RPMI7951 (cell line): ENCODE measurements at regions not wholly inside any gene's neighbourhood (a gene's known extent, or its start where the extent isn't known, plus 50 kb on each side); places are given as distances from the start of the nearest gene placed in this dataset.
A peak's percentile ranks its signal among the peaks of the same experiment; 100 is the strongest.

Experiments used
- DNase-seq: peaks from one replicate; pipeline ENCODE4 v3.0.0-alpha.2; 2012; ENCODE audit warnings: low read depth

DNA sequence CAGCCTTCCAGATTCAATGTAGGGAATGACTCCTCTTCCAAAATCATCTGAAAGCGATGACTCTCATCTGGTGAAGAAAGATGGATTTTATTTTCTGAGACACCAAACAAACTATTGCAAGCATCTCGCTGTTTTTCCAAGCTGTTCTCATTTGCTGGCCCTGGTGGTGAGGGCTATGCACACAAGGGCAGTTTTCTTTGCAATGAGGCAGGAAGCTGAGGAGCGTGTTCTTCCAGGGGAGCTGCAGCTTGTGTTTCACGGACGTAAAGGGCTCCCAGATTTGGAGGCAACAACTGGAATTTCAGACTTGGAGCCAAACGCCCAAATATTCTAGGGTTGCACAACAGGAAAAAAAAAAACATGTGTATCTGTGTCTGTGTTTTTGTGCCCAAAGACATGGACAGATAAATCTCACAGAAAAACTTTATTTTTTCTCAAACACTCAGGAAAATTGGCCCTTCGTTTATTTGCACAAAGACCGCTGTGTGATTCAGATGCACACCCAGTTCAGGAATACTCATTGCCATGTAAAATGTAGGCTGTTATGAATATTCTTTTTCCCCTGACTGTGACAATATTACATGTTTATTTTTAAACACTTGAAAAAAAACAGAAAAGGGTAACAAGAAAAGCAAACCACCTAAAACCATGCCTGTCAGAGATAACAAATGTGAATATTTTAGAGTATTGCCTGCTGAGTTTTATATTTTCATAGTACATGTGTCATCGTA lies 151.3 kb downstream of the GAS1 start:
- peak; percentile 2 for DNase-seq

DNA sequence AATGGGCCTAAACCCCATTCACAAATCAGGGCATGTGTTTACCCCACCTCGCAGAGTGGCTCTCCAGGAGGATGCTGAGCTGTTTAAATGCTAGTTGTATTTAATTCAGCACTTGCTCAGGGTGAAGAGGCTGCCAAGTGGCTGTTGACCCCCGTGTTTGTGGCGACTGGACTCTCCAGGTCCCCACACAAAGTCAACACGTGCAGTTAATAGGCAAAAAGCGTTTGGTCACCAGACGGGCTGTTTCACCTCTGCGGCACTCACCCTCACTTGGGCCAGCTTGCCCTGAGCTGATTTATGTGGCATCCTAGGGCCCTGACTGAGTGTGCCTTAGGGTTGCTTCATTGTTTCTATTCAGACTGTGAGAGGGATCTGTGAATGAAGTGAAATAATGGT lies 152.3 kb downstream of the GAS1 start:
- DNase-seq = no peak

DNA sequence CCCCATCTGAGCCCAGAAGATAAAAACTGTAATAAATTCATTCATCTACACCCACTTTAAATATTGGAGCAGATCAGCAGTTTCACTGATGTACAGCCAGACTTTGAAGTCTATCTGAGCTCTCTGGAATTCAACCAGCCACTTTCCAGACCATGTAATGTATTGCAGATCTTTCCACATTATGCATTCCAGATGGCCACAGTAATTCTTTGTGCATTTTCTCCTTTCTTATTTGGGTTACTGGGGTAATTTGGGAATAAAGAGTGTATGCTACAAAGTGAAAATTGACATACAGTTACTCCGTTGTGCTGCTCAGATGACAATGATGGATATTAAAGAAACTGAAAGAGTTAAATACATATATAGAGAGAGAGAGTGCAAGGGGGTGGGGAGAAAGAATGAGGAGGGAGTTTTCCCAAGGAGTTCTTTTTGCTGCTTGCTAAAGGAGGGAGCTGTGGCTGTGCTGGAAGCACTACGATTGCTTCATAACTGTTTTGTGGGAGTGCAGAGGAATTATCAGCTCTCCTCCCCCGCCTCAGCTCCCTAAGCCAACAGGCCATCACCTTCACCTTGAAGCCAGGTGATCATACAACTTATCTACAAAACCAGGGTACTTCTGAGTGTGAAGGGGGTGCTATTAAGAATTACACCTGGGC lies 152.8 kb downstream of the GAS1 start:
- DNase-seq = peak; percentile 41

DNA sequence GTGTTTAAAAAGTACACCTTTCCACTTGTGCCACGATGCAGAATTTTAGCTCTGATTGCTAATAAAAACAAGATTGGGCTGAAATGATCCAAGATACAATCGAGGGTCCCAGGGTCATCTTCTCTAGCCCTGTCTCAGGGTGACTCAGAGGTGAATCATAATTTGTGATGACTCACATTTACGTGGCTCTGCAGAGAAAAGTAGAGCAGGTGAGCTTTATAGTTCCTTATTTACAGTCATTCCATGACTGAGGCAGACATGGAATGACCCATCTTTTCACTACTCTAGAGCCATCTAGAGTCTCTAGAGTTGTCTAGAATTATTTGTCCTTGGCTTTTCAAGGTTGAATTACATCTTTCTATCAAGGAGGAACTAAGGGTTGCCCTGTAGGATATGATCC lies 155.2 kb downstream of the GAS1 start:
- DNase-seq = peak; percentile 26

DNA sequence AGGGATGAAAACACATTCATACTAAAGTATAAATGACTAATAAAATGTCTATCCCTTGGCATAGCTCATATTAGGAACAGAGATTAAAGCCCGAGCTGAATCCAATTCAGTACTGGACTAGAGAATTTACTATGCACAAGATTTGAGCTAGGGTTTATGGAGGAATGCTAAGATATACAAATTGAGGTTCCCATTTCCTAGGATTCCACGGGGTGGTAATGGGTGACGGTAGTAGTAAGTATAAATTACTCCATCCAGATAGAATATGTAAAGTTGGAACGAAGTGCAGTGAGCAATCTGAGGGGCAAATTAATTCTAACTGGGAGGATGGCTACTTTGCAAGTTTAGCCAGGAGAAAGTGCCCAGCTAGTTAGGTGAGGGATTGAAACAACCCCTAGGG lies 156.5 kb downstream of the GAS1 start:
- DNase-seq = no peak

DNA sequence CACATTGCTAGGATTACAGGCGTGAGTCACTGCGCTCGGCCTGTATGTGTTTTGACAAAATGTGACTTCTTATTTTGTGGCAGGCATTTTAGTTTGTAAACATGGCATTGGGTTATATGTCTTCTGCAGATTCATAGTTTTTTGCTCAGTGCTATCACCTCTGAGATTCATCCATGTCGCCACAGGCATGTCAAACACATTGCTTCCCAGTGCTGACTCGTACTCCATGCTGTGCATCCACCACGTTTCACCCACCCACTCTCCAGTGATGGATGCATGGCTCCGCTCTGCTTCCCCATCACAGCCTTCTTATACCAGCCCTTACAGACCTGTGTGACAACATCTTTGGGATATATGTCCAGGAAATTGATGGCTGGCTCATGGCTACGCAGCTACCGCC lies 158.8 kb downstream of the GAS1 start:
- no peak for DNase-seq

DNA sequence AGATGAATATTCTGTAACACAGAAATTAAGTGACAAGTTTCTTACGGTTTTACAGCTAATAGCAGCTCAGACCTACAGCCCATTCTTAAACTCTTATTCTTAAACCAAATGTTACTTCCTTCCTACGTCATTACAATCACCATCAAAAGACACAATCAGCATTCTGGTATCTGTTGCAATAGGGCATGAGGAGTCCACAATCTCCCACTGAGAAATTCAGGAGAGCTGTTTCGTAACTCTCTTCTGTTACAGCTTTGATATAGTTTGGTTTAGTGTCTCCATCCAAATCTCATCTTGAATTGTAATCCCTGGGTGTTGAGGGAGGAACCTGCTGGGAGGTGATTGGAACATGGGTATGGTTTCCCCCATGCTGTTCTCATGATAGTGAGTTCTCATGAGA lies 163.4 kb downstream of the GAS1 start:
- no peak for DNase-seq

DNA sequence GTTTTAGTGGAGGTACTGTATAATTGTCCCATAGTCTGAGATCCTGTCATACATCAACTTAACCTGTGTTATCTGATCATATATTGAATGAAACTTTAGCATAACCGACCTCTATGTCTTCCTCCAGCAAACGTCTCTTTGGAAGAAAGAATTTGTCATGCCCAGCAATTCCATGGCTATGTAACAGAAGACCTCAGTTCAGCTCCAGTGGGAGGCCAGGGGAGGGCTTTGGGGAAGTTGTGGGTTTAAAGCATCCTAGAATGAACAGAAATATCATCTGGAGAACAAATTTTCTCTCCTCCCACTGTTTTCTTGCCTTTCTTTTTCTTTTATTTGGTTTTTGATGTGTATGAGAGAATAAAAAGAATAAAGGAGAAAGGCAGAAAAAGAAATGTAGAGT lies 164.5 kb downstream of the GAS1 start:
- no peak for DNase-seq

DNA sequence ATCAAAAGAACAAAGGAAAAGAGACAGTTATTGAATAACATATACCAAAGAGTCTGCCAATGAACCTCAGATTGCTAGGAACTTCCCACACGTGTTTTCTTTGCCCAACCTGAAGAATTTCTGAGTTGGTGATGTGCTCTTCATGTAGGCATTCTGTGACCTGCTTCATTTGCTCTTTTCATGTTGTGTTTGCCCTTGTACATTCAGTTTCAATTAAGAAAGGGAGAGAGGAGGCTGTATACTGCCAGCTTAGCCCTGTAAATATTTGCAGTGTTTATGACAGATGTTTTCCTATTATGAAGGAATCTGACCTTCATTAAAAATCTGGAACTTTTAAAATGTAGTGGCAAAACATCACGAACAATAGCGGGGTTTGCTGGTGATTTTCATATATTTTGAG lies 168.5 kb downstream of the GAS1 start:
- DNase-seq = no peak

DNA sequence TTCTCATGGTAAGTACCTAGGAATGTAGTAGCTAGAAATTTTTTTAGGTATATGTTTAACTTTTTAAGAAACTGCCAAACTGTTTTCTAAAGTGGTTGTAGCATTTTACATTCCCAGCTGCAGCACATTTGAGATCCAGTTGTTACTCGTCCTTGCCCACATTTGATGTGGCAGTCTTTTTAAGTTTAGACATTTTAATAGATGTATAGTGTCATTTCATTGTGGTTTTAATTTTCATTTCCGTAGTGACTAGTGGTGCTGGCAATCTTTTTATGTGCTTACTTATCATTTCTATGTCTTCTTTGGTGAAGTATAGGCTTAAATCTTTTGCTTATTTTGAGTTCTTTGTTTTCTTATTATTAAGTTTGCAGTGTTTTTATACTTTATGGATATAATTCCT lies 171.6 kb downstream of the GAS1 start:
- DNase-seq = no peak

DNA sequence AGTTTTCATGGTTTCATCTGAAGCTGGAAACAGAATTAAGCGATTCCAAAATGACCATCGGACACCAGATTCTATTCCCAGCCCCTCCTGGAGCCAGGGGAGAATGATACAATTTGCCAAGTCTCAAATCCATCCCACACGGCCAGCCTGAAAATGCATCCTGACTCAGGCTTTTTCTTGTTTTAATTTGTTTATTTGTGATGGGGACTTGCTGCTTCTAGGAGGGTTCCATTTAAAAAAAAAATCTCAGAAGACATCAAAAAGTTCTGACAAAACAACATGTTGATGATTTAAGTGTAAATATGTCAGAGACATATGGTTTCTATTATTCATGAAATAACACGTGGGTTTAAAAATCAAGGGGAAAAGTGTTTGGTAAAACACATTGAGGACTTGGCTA lies 173.2 kb downstream of the GAS1 start:
- DNase-seq = no peak

DNA sequence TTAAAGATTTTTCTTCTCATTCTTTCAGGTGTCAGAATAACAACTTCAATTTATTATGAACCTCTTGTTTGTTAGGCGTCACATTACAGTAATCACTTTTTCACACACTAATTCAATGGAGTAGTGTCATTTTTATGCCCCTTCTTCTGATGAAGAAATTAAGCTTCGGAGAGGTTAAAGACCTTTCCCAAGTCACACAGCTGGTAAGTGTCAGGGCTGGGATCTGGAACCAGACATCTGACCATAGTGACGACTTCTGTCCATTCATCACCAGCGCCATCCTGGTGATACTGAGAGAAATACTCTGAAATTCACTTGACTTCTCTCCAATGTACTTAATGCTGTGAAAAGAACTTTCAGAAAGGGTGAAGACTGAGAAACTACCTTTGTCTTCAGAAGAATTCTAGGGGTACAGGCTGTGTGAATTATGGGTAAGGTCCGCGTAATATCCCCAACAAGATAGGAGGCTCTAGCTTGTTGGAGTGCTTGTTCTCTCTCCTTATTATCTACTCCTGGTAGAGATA lies 173.8 kb downstream of the GAS1 start:
- no peak for DNase-seq

DNA sequence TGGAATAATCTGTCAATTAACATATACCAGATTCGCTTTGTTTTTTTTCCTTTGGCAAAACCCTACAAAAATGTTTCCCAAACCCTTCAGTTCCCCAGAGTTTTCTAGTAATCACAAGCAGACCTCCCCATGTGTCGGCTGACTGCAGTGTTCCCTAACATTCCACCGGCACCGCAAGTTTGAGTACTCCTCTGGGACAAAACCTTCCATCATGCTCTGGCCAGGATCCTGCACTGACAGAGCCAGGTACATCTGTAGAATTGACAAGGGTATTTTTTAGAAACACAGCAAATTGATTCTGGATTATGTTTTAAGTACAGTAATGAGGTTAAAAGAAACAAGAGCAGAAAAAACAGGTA lies 174.7 kb downstream of the GAS1 start:
- DNase-seq = no peak

DNA sequence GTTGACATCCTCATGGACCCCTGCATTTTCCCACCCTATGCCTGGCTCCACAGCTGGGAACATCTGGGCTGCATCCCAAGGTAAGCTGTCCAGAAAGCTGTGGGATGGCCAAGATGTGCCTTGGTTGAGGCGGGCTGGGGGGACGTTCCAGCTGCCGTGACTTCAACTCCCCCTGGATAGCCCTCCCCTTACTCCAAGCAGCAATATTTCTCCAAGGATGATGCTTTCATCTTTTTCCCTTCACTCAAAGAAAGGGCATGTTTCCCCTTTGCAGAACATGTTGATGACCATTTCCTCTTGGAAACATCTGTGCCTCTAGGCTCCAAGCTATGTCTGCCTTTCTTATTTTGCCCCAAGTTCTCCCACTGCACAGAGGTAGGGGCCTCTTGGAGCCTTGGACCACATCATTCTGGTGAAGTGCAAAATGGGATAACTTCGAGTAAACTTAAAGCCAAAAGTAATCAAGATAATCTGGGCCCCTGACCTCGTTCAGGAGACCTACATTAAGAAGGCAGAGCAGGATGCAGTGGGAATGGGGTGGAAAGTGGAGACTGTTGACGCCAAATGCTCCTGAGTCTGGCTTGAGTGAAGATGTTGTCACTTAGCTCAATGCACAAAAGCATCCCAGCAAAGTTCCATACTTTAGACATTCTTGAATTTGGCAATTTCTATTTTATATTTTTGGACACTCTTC lies 175.2 kb downstream of the GAS1 start:
- DNase-seq = no peak

DNA sequence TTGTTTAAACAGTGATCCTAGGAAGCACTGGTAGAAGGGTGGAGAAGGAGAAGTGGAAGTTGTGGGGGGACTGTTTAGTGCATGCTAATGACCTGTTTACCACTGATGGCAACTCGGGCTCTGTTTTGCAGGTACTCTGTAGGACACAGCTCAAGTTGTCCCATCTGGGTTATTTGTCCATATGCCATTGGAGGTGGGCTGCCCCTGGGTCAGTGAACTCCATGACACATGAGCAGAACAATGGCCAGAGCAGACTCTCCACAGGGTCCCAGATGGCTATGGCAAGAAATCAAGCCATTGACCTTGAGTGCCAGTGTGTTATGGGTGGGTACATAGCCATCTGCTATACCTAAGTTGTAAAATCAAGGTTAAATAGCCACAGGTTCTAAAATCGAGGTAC lies 175.9 kb downstream of the GAS1 start:
- no peak for DNase-seq

DNA sequence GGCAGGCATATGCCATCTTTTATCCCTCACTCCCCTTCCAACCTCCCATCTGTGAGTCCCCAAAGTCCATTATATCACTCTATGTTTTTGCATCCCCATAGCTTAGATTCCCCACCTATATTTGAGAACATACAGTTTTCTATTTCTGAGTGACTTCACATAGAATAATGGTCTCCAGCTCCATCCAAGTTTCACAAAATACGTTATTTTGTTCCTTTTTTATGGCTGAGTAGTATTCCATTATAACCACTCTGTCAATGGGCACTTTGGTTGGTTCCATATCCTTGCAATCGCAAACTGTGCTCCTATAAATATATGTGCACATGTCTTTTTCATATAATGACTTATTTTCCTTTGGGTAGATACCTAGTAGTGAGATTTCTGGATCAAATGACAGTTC lies 178.6 kb downstream of the GAS1 start:
- DNase-seq = no peak

DNA sequence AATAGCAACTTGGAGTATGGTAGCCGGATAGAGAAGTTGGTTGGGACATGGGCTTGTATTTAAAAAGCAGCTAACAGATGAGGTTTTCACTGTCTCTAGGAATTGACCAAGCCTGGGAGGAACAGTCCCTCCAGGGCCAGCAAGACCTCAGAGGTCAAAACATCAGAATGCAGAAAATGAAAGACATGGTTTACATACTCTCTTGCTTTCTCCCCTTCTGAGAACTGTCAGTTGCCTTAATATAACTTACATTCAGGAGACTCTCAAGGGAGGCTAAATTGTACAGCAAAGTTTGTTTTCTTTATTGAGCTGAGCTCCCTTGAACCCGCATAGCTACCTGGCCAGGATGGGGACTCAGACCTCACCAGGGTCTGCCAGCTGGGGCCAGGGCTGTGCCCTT lies 179.3 kb downstream of the GAS1 start:
- no peak for DNase-seq

DNA sequence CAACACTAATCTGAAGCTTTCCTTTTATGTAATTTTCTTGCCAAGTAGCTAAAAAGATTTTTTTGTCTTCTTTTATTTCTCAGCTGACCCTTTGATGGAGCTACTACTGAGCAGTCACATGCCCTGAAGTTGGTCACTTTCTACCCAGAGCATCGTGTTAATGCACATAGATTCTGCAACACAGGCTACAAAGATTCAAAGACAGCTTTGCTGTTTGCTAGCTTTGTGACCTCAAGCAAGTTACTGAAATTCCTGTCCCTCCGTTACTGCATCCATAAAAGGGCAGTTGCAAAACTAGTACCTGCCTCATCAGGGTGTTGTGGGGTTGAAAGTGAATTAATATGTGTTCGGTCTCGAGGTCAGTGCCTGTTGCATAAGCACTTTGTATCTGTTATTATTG lies 179.9 kb downstream of the GAS1 start:
- DNase-seq = peak; percentile 1

DNA sequence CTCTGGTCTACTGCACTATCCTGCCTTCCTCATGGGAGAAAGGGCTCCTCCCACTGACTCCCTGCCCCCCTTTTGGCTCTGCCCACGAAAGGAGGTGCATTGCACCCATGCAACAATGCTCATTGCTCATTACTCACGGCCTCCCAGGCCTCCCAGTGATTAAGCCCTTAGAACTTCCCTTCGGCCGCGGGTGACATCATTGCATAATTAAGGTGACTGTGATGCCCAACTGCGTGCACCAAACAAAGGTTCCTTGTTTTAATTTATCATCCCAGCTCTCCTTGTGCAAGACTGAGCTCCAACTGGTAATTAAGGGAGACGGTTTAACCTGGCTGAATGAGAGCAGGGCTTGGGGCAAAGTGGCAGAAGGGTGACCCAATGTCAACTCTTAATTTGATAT lies 180.4 kb downstream of the GAS1 start:
- DNase-seq = peak; percentile 78

DNA sequence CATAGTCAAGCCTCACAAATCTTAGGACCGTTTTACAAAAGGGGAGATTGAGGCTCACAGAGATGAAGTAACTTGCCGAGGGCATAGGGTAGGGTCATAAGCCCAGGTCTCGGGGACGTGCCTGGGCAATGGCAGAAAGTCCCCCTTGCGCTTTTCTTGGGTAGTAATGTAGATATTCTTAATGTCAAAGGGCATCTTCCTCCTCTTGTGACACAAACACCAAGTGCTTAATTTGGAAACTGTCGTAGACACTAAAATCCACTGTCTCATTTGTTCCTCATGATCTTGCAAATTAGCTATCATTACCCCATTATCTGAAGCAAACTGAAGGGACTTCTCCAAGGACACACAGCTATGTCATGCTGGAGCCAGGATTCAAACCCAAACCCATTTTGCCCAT lies 180.8 kb downstream of the GAS1 start:
- no peak for DNase-seq

DNA sequence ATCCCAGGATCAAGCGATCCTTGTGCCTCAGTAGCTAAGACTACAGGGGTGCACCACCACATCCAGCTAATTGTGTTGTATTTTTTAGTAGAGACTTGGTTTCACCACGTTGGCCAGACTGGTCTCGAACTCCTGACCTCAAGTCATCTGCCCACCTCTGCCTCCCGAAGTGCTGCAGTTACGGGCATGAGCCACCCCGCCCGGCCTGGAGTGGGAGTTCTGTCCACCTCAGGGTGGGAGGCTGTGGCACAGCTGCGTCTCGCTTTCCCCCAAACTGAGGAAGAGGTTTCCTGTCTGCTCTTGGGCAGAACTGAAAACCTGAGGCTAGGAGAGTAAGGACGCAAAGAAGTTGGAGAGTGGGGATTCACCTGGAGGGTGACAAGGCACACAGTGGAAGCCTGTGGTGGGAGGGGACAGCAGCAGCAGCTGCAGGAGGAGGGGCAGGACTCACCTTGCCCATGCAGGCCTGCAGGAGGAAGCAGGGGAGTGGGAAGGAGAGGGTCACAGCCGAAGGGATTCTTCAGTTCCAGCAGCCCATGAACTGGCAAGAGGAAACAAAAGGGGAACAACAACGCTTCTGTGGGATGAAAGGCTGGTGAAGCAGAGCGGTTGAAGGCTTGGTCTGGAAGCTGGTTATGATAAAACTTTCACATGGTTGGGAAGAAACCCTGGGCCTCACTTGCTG lies 181.4 kb downstream of the GAS1 start:
- DNase-seq = no peak

DNA sequence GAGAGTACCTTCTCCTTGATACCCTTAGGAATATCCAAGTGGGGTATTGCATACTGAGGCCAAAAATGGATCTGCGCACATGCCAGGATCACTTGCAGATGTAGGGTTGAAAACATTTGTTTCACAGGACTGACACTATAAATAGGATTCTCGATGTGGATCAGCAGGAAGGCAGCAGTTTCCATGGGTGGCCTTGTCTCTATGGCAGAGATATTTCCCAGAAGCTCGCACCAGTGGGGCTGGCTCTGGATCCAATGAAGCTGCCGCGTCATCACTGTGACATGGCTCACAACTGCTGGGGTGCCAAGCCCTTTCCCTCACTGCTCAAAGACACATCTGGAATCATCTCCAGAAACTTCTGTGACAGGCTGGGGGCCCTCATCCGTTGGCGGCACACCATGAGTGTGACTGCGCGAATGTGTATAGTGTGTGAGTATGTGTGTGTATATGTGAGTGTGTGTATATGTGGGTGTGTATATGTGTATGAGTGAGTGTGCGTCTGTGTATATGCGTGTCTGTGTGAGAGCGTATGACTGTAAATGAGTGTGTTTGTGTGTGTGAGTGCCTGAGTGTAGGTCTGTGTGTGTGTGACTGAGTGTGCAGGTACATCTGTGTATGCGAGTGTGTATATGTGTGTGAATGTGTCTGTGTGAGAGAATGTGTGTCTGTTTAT lies 182.5 kb downstream of the GAS1 start:
- DNase-seq = no peak
